Activated B cell treated with CpG ODN at 0.5 μM for 24 hours (primary cell): ENCODE measurements at regions not wholly inside any gene's neighbourhood (a gene's known extent, or its start where the extent isn't known, plus 50 kb on each side); places are given as distances from the start of the nearest gene placed in this dataset.

Source experiments
- ATAC-seq: fragments of 200-7000 bp; cut with Tn5 transposase; one replicate; pipeline ENCODE4 v1.10.0; 2021; ENCODE audit warnings: low read depth, mild to moderate bottlenecking, moderate library complexity
- CTCF ChIA-PET: fragments of 350-600 bp; sonication (Branson Sonifier 250); formaldehyde crosslinking; loops from one replicate; lab custom pipeline; 2021; ENCODE audit warnings: antibody characterized with exemption; lab: Charles Lee
- POLR2A ChIA-PET: fragments of 350-600 bp; sonication (Branson Sonifier 250); formaldehyde crosslinking; loops from one replicate; lab custom pipeline; 2021; ENCODE audit warnings: antibody characterized with exemption; lab: Charles Lee
- DNase-seq: peaks from one replicate; pipeline ENCODE4 v3.0.0; 2022
- H3K27ac Mint-ChIP-seq: one replicate; pipeline ENCODE4 v1.8.0; 2020; ENCODE audit warnings: mixed read lengths
- H3K27me3 Mint-ChIP-seq: one replicate; pipeline ENCODE4 v1.8.0; 2021; ENCODE audit warnings: mixed read lengths
- H3K36me3 Mint-ChIP-seq: one replicate; pipeline ENCODE4 v1.8.0; 2021; ENCODE audit warnings: low read depth, mixed read lengths
- H3K4me1 Mint-ChIP-seq: one replicate; pipeline ENCODE4 v1.8.0; 2021; ENCODE audit warnings: mixed read lengths
- H3K4me3 Mint-ChIP-seq: one replicate; pipeline ENCODE4 v1.8.0; 2020; ENCODE audit warnings: mild to moderate bottlenecking, mixed read lengths
- H3K9me3 Mint-ChIP-seq: one replicate; pipeline ENCODE4 v1.8.0; 2020; ENCODE audit warnings: mixed read lengths
- intact Hi-C: fragments of 100-400 bp; cut with micrococcal nuclease; formaldehyde crosslinking; loops from one replicate; pipeline ENCODE4 v1.15.1; 2024
- TF ChIP-seq, protein P1 (sequence below): fragments of 200-600 bp; IDR thresholded peaks from one replicate; pipeline ENCODE4 v1.8.0; 2022; ENCODE audit warnings: antibody characterized with exemption, mild to moderate bottlenecking

DNA sequence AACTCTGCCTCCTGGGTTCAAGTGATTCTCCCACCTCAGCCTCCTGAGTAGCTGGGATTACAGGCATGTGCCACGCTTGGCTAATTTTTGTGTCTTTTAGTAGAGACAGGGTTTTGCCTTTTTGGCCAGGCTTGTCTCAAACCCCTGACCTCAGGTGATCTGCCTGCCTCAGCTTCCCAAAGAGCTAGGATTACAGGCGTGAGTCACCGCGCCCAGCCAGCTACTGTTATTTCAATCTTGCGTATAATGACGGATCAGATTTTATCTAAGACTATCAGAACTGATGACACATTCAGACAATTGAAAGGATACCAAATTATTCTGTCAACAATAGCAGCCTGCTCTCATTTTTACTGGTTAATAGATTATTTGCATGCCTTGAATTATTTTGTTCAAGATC, 612.2 kb downstream of the ZIC1 start:
- intact Hi-C loops, result no loop called here
- H3K36me3 Mint-ChIP-seq, result no peaks in the 10 kb centered on the region

DNA sequence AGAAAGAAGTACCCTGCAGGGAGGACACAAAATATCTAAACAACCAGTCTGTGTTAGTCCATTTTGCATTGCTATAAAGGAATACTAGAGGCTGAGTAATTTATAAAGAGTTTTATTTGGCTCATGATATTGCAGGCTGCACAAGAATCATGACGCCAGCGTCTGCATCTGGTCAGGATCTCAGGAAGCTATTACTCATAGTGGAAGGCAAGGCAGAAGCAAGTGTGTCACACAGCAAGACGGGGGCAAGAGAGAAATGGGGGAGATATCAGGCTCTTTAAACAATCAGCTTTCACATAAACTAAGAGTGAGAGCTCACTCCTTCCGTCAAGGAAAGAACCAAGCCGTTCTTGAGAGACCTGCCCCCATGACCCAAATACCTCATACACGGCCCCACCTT, 614.8 kb downstream of the ZIC1 start:
- ATAC-seq (no peak), DNase-seq (no peak)
- Mint-ChIP-seq H3K27me3 (no peaks in the 10 kb centered on the region), H3K4me3 (no peak overlapping the region), H3K9me3 (peaks cover 11% of the 10 kb centered on the region), H3K27ac (no peak overlapping the region), H3K4me1 (no peaks in the 10 kb centered on the region), H3K36me3 (no peaks in the 10 kb centered on the region)
- ChIA-PET POLR2A (no interaction called here), CTCF (no interaction called here)
- intact Hi-C loops, result no loop called here
- TF ChIP-seq, protein P1, sequence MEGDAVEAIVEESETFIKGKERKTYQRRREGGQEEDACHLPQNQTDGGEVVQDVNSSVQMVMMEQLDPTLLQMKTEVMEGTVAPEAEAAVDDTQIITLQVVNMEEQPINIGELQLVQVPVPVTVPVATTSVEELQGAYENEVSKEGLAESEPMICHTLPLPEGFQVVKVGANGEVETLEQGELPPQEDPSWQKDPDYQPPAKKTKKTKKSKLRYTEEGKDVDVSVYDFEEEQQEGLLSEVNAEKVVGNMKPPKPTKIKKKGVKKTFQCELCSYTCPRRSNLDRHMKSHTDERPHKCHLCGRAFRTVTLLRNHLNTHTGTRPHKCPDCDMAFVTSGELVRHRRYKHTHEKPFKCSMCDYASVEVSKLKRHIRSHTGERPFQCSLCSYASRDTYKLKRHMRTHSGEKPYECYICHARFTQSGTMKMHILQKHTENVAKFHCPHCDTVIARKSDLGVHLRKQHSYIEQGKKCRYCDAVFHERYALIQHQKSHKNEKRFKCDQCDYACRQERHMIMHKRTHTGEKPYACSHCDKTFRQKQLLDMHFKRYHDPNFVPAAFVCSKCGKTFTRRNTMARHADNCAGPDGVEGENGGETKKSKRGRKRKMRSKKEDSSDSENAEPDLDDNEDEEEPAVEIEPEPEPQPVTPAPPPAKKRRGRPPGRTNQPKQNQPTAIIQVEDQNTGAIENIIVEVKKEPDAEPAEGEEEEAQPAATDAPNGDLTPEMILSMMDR, result no peak

More for the DNA sequence above, 612.2 kb downstream of the ZIC1 start:
- ChIA-PET POLR2A (no interaction called here), CTCF (no interaction called here)
- Mint-ChIP-seq H3K9me3 (peaks cover 22% of the 10 kb centered on the region), H3K27me3 (no peaks in the 10 kb centered on the region), H3K27ac (no peak overlapping the region), H3K4me1 (no peaks in the 10 kb centered on the region), H3K4me3 (no peak overlapping the region)
- ATAC-seq (no peak), DNase-seq (no peak)
- TF ChIP-seq, protein P1, result no peak

DNA sequence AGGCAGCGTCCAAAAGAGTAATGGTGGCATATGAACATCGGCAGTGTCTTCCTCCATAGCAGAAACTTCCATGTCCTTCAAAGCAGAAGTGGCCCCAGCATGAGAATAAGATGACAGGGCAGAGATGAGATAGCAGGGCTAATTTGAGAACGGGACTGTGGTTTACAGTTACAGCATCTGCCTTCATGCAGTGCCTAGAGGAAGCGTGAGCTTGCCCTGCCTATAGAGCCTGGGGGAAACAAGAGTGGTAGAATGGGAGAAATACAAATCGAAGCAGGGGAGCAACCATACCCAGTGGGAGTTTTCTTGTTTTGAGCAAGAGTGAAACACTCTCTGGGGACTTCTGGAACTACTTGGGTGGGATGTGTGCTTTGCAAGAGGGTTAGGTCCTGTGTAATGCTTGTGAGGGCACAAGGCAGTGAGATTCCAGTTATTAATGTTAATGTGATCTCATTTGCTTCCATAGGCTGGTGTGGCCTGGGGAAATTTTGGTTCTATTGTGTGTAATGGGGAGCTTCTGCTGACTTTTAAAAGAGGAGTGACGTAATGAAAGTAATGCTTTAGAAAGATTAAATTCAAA, 616.9 kb downstream of the ZIC1 start:
- no peak overlapping the region for H3K4me3 Mint-ChIP-seq
- ChIA-PET CTCF (no interaction called here), POLR2A (no interaction called here)
- no peak for ATAC-seq
- peaks cover 8% of the 10 kb centered on the region for H3K9me3 Mint-ChIP-seq
- intact Hi-C loops, result no loop called here
- H3K27me3 Mint-ChIP-seq, result no peaks in the 10 kb centered on the region
- H3K27ac Mint-ChIP-seq, result no peak overlapping the region
- H3K36me3 Mint-ChIP-seq, result no peaks in the 10 kb centered on the region
- no peak for DNase-seq
- no peaks in the 10 kb centered on the region for H3K4me1 Mint-ChIP-seq
- TF ChIP-seq, protein P1, result no peak

DNA sequence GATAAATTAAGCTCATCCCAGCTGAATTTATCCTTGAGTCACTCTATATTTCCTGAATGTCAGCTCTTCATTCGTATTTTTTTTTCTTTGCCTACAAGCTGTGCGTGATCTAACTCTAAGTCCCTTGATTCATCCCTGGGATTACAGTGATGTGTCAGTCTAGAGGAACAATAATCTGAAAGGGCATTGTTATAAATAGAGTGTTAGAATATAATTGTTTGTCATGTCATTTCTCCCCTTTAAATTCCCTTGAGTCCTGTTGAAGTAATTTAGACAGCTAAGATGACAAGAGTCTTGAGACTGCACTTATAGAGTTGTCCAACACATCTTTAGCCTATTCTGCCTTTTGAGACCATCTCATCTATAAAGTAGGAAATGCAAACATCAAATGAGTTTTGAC, 621.8 kb downstream of the ZIC1 start:
- ChIA-PET POLR2A (no interaction called here), CTCF (no interaction called here)
- intact Hi-C loops, result no loop called here
- DNase-seq (no peak), ATAC-seq (no peak)
- Mint-ChIP-seq H3K27me3 (no peaks in the 10 kb centered on the region), H3K36me3 (no peaks in the 10 kb centered on the region), H3K4me3 (no peak overlapping the region), H3K4me1 (no peaks in the 10 kb centered on the region), H3K9me3 (no peaks in the 10 kb centered on the region), H3K27ac (no peak overlapping the region)
- TF ChIP-seq, protein P1, result no peak

DNA sequence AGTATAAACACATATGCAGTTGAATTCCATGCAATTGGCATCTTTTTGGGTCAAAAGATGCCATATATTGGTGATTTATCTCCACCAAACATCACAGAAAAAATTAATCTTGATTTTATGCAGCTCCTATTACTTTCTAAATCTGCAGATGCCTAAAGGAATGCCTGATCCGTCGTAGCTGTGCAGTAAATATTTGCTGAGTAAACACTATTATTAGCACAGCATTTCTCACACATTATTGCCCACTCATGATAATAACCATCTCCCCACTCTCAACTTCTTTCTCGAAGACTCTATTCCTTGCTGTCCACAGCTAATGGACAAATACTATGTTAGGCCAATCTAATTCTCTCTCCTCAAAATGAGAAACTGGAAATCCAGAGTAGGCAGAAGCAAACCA, 625.2 kb downstream of the ZIC1 start:
- intact Hi-C loops, result no loop called here
- DNase-seq, result no peak
- POLR2A ChIA-PET, result no interaction called here
- H3K4me3 Mint-ChIP-seq, result no peak overlapping the region
- H3K9me3 Mint-ChIP-seq, result no peaks in the 10 kb centered on the region
- CTCF ChIA-PET, result no interaction called here
- no peaks in the 10 kb centered on the region for H3K36me3 Mint-ChIP-seq
- H3K27me3 Mint-ChIP-seq, result no peaks in the 10 kb centered on the region
- ATAC-seq, result no peak
- TF ChIP-seq, protein P1, result no peak
- H3K27ac Mint-ChIP-seq, result no peak overlapping the region
- no peaks in the 10 kb centered on the region for H3K4me1 Mint-ChIP-seq
